CD4-positive, alpha-beta T cell treated with Interleukin-15 for 4 hours (primary cell): ENCODE measurements at regions not wholly inside any gene's neighbourhood (a gene's known extent, or its start where the extent isn't known, plus 50 kb on each side); places are given as distances from the start of the nearest gene placed in this dataset.
"Not testable (repeated sequence)": the region's sequence is repeated elsewhere in the genome, so short reads cannot be mapped to it uniquely, and the experiment has no call there.

Experiments
- DNase-seq: peaks from one replicate; pipeline ENCODE4 v3.0.0-alpha.2; 2020; ENCODE audit warnings: low spot score

DNA sequence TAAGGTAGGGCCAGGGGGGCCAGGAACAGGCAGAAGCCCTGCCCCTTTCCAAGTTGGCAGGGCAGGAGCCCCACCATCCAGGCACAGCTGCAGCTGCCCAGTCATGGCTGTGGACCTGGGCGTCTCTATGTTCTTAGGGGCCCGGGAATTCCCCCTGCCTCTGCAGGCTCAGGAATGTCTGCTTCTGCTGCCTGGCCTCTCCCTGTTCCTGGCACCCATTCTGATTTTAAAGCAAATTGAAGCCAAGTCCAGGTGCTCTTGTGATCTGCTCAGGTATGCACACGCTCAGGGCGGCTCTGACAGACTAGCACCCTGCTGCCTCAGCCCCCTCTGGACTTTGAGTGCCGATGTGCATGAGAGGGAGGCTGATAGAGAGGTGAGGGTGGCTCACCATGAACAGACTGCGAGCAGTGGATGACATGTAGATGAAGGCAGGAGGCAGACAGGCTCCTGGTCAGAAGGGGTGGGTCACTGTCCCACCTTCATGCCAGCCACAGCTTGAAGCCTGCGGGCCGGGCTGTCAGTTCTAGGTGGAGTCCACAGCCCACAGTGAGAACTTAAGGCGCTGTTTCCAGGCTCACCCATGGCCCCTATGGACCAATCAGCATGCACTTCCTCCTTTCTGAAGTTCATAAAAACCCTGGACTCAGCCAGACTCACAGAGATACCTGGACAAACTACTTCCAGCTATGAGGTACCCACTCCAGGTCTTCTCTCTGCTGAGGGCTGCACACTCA, 747.8 kb upstream of the GBE1 start:
- no peak for DNase-seq

DNA sequence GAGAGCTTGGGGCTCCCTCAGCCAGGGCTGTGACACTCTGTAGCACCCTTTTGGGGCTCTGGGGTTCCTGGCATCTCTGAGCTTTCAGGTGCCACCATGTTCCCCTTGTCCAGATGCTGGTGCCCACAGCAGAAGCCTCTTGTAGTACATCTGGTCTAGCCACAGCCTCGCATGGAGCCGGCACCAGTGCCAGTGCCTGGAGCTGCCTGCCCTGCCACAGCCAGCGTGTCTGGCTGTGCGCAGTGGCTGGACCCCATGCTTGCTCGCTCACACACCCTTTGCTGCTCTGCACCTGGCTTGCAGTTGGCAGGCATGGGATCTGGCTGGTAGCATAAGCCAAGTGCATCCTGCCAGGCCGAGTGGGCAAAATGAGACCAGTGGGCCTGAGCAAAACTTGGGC, 744.8 kb upstream of the GBE1 start:
- no peak for DNase-seq

- no peak for DNase-seq
These were observed 743.8 kb upstream of the GBE1 start for GRCh38 chr3:82505079-82505756.

GRCh38 chr3:82498186-82498585, 736.7 kb upstream of the GBE1 start:
- no peak for DNase-seq

DNA sequence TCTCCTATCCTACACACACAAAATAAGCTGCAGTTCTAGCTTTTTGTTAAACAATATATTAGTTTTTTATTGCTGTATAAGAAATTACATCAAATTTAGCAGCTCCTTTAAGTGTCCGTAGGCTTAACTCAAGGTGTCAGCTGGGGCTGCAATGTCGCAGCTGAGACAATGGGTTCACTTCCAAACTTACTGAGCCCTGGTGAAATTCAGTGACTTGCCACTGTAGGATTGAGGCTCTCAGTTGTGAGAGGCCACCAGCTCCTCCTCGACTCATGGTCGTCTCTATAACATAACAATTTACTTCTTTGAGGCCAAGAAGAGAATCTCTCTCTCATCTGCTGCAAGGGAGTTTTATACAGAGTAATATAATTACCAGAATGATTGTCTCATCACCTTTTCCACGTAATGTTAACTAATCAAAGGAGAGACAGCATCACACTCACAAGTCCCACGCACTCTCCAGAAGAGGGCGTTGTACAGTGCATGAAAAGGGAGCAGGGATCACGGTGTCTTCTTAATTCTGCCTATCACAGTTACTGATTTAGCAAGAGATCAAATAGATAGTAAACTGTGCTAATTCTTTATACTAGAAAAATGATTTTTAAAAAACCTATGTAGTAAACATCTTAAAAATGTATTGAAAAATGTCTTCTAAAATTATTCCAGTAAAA, 735.6 kb upstream of the GBE1 start:
- no peak for DNase-seq

DNA sequence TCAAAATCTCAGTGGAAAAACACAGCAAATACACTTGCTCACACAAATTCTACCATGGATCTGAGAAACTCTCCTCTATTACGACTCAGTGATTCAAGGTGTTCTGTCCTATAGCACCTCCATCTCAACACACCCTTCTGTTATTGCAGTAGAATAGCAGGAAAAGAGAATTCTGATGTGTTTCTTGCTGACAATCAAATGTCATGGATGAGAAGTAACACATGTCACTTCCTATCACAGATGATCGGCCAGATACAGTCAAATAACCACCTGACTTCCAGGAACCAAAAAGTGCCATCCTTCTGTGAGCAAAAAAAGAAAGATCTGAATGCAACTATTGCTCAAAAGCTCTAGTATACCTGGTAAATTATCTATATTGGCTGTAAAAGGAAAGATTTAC, 734.2 kb upstream of the GBE1 start:
- no peak for DNase-seq

DNA sequence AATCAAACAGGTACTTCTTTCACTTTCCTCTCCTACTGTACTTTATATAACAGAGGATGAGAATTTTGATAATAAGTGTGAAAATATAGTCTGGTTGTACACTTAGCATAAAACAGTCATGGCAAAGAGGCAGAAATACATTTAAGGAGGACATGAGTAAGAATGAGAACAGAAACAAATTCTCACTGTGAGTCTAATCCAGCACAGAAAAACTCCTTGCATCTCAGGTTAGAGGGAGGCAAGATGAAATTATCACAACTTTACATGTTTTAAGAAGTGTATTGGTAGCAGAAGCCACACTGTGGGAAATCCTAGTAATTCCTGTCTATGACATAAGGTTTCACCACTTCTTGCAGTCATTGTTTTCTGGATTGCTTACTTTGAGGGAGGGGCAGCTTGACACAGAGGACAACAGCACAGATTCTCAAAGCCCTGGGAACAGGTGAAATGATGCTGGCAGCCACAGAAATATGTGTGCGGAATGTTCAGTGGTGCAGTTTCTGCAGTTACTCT, 733.6 kb upstream of the GBE1 start:
- DNase-seq, result no peak

DNA sequence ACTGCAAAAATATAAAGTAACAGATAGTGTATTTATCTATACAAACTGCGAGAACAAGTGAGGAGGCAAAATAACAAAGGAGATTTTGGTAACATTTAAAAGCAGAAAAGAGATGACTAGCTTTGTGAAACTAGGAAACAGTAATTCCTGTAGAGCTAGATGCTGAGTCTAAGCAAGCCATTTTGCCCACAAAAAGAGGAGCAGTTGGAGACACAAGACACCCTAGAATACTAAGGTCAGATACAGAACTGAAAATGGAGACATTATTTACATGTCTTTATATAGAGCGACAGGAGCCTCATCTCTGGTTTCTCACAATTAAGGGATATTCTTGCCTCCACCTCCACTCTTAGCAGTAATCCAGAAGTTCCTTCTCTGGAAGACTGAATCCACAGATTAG, 732.4 kb upstream of the GBE1 start:
- no peak for DNase-seq

- DNase-seq, result no peak
These were observed 713.9 kb upstream of the GBE1 start for GRCh38 chr3:82475306-82475705.

DNA sequence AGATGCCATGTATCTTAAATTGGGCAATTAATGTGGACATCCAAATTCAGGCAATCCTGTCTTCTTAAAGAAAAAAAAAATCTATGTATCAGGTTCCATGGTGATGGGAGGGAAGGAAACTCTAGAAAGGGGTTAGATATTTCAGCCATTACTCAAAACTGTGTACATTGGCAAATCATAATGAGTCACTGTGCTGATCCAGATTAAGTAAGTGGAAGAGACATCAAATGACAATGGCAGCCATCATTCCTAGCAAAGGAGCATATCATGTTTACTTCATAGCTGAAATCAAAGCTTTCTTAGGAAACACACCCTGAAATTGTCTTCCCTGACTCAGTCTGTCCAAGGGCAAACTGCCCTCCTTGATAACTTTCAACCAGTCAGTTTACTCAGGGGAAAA, 713.3 kb upstream of the GBE1 start:
- DNase-seq, result no peak

DNA sequence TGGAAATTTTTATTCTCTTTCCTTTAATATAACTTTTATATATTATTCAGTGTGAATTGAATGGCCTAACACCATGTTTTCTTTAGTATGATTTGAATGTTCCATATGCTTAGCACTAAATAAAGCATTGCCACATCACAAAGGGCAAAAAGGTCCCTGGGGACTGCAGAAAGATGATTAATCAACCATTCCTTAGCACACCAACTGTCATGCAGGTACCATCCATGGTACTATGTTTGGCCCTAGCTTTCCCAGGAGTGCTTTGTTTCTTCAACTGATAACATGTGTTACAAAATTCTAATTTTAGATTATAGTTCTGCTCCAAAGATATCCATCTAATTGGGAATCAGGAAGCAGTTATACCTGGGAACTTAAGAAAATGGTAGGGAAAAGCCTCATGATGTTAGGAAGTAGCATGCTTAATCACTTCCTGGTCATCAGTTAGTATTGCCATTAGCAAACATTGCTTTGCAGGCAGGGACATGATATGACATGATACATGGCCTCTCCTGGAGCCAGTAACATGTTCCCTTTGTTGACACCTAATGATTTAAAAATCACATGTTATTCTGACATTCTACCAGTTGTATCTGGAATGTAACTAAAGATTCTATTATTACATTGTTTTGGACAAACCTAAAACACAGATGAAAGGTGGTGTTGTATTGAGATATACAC, 712.6 kb upstream of the GBE1 start:
- no peak for DNase-seq

GRCh38 chr3:82467051-82467450, 705.6 kb upstream of the GBE1 start:
- DNase-seq, result no peak

DNA sequence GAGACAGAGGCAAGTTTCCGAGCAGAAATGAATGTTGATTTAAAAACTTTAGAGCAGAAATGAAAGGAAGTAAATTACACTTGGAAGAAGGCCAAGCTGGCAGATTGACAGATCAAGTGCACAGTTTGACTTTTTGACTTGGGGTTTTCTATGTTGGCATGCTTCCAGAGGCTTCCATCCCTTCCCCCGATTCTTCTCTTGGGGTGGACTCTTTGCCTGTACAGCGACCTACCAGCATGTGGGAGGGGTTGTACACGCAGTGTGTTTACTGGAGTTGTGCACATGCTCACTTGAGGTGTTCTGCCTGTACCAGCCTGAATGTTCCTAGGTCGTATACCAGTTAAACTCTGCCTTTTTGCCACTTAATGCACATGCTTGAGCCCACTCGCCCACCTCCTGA, 701.5 kb upstream of the GBE1 start:
- DNase-seq, result no peak

- DNase-seq, result no peak
These were observed 699.8 kb upstream of the GBE1 start for GRCh38 chr3:82461049-82461889.

GRCh38 chr3:82448320-82448719, 686.9 kb upstream of the GBE1 start:
- DNase-seq, result no peak

DNA sequence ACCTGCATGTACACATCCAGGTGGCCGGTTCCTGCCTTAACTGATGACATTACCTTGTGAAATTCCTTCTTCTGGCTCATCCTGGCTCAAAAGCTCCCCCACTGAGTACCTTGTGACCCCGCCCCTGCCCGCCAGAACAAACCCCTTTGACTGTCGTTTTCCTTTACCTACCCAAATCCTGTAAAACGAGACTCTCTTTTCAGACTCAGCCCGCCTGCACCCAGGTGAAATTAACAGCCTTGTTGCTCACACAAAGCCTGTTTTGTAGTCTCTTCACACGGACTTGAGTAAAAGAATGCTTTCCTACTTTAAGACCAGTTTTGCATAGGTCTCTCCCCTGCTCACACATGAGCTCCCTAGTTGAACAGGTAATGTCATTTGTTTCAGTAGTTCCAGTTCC, 667.4 kb upstream of the GBE1 start:
- not testable (repeated sequence) for DNase-seq

DNA sequence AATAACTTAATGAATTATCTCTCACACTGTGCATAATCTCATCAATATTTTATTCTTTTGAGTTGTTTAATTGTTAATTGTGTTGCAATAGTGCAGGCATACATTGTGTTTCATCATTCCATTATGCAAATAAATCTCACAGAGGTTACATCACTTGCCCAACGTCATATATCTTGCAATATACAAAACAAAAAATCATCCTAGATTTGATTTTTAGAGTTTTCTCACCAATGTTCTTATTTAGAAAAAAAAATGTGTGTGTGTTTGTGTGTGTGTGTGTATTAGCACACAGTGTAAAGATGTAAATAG, 662.5 kb upstream of the GBE1 start:
- no peak for DNase-seq

- no peak for DNase-seq
These were observed 662.0 kb upstream of the GBE1 start for GRCh38 chr3:82423268-82424030.

GRCh38 chr3:82416830-82417229, 655.4 kb upstream of the GBE1 start:
- DNase-seq, result no peak

GRCh38 chr3:82416349-82416748, 654.9 kb upstream of the GBE1 start:
- no peak for DNase-seq

GRCh38 chr3:82413171-82413570, 651.7 kb upstream of the GBE1 start:
- DNase-seq, result no peak
